Cardiac muscle cell (in vitro differentiated cells and primary cell): ENCODE measurements at regions not wholly inside any gene's neighbourhood (a gene's known extent, or its start where the extent isn't known, plus 50 kb on each side); places are given as distances from the start of the nearest gene placed in this dataset.
A peak's percentile ranks its signal among the peaks of the same experiment; 100 is the strongest.

ENCODE experiments used
- DNase-seq, 2 donors: peaks; one replicate each; pipeline versions ENCODE4 v3.0.0 to v3.0.0-alpha.2; 2010 to 2017; ENCODE audit warnings: low read depth in 1 of 2, low spot score in 1 of 2
- H3K27ac ChIP-seq: fragments of 200-600 bp; sonication (generic); 2 replicates; pipeline ENCODE4 v1.5.1; 2016
- H3K27me3 ChIP-seq: fragments of 200-600 bp; sonication (generic); 2 replicates; pipeline ENCODE4 v1.6.0; 2016; ENCODE audit warnings: control low read depth
- H3K36me3 ChIP-seq: fragments of 200-600 bp; sonication (generic); 2 replicates; pipeline ENCODE4 v1.5.1; 2016; ENCODE audit warnings: control low read depth
- H3K4me1 ChIP-seq: fragments of 200-600 bp; sonication (generic); 2 replicates; pipeline ENCODE4 v1.8.1; 2017; ENCODE audit warnings: low read depth, mild to moderate bottlenecking, mixed run types
- H3K4me3 ChIP-seq: fragments of 200-600 bp; sonication (generic); 2 replicates; pipeline ENCODE4 v1.5.1; 2016; ENCODE audit warnings: mild to moderate bottlenecking
- H3K9me3 ChIP-seq: fragments of 200-600 bp; sonication (generic); 2 replicates; pipeline ENCODE4 v1.5.1; 2017; ENCODE audit warnings: low read depth, mild to moderate bottlenecking, control low read depth
- TF ChIP-seq, protein P1 (sequence below): IDR thresholded peaks from 2 replicates; pipeline ENCODE4 v1.5.1; 2012; ENCODE audit warnings: low read depth, mild to moderate bottlenecking, low read length

DNA sequence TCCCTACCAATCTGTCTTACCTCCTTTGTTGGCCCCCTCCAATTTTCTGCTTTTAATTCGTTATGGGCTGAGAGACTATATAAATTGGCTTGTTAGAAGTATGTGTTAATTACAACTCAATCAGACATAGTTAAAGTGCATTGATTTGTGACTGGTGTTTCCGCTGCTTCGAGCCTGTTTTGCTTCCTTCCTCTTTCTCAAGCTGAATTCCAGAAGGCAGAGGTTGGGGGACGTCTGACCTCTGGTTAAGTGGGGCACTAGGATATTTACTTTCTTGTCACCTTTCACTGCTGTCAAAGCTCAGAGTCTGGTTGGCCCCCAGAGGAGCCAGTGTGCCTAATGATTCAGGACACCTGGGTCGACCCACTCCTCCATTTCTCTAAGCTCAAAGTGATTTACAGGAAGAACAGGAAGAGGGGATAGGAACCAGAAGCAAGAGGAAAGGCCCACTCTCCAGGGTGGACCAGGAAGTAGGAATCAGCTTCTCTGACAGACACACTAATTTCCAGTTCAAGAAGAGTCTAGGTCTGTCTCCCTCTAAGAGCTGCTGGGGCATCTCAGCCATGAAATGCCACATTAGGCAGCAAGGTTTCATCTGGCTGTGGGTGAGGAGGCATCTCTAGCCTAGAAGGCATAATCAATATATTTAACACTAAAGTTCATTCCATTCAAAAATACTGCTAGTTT is 397.2 kb upstream of the NPVF start:
- no peaks in the 10 kb centered on the region for H3K36me3 ChIP-seq
- DNase-seq = no peak
- no peaks in the 10 kb centered on the region for H3K9me3 ChIP-seq
- H3K27me3 ChIP-seq = no peaks in the 10 kb centered on the region
- no peak overlapping the region for H3K27ac ChIP-seq
- H3K4me3 ChIP-seq = no peak overlapping the region
- H3K4me1 ChIP-seq = no peaks in the 10 kb centered on the region
- TF ChIP-seq, protein P1, sequence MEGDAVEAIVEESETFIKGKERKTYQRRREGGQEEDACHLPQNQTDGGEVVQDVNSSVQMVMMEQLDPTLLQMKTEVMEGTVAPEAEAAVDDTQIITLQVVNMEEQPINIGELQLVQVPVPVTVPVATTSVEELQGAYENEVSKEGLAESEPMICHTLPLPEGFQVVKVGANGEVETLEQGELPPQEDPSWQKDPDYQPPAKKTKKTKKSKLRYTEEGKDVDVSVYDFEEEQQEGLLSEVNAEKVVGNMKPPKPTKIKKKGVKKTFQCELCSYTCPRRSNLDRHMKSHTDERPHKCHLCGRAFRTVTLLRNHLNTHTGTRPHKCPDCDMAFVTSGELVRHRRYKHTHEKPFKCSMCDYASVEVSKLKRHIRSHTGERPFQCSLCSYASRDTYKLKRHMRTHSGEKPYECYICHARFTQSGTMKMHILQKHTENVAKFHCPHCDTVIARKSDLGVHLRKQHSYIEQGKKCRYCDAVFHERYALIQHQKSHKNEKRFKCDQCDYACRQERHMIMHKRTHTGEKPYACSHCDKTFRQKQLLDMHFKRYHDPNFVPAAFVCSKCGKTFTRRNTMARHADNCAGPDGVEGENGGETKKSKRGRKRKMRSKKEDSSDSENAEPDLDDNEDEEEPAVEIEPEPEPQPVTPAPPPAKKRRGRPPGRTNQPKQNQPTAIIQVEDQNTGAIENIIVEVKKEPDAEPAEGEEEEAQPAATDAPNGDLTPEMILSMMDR = no peak

DNA sequence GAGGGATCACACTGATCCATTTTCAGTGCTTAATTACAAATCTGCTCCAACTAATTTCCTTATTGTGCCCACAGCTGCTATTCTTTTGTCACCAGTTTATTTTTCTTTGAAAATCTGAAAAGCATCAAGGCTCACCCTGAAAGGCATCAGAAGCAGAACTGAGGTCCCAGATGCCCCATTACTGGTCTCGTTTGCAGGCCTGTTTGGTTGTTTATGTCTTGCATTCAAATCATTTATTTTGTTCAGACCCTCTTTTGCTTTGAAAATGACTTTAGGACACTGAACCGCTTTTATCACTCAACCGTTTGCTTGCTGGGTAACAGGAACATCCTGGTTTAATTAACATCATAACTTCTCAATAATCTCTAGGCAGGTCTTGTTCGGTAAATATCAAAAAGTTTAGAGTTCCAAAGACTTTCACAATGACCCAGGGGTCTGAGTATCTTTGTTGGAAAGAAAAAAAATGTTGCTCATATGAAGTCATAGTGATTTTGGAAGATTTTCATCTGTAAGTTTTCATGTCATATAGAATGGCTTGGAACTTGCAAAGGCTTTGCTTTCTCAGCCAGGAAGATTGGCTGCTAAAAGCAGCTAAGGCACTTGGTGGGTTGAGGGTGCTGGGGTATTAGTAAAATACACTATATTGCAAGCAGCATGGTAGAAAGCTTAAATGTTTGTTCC is 398.3 kb upstream of the NPVF start:
- DNase-seq = no peak
- Histone ChIP-seq H3K4me3 (no peak overlapping the region), H3K27me3 (no peaks in the 10 kb centered on the region), H3K9me3 (no peaks in the 10 kb centered on the region), H3K36me3 (no peaks in the 10 kb centered on the region), H3K27ac (no peak overlapping the region), H3K4me1 (no peaks in the 10 kb centered on the region)
- TF ChIP-seq, protein P1 = no peak

DNA sequence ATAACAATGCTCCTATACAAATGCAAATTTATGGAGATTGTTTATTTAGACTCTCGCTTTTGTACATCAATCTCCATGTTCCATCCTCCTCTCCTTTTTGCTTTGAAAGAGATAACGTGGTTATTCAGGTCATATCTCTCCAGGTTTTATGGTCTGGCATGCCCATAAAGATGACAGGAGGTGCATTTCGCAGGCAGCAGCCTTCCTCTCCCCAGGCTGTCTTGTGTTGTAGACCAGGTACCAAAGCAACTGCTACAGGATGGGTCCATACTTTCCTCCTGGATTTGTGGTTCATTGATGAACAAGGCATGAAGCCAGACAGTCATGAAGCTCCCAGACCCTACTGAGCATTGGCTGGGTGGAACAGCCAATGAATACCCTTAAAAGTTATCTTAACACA is 400.2 kb upstream of the NPVF start:
- H3K27ac ChIP-seq = no peak overlapping the region
- no peaks in the 10 kb centered on the region for H3K36me3 ChIP-seq
- H3K27me3 ChIP-seq = no peaks in the 10 kb centered on the region
- TF ChIP-seq, protein P1 = no peak
- no peaks in the 10 kb centered on the region for H3K9me3 ChIP-seq
- no peak overlapping the region for H3K4me3 ChIP-seq
- DNase-seq = no peak
- peaks cover under 1% of the 10 kb centered on the region for H3K4me1 ChIP-seq

DNA sequence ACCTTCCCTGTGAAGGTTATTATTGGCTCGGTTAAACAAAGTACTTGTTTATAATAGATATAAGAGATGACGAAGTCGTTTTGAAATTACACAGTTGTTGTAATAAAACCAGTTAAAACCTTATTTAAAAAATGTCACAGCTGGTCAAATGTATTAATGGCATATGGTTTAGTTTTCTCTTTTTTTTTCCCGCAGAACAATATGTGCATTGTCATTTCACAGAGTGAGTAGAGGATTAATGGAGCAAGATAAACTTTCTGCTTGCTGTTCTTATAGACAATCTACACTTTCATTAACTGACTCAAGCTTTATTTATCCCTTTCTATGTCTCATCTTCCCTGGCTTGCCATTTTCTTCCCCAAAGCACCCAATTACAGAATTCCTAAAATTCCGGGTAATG is 404.3 kb upstream of the NPVF start:
- H3K9me3 ChIP-seq = no peaks in the 10 kb centered on the region
- H3K4me1 ChIP-seq = peaks cover 15% of the 10 kb centered on the region
- peak in 1 of 2 donors; percentile 5 for DNase-seq
- no peak overlapping the region for H3K27ac ChIP-seq
- H3K36me3 ChIP-seq = no peaks in the 10 kb centered on the region
- H3K4me3 ChIP-seq = no peak overlapping the region
- TF ChIP-seq, protein P1 = no peak
- no peaks in the 10 kb centered on the region for H3K27me3 ChIP-seq

DNA sequence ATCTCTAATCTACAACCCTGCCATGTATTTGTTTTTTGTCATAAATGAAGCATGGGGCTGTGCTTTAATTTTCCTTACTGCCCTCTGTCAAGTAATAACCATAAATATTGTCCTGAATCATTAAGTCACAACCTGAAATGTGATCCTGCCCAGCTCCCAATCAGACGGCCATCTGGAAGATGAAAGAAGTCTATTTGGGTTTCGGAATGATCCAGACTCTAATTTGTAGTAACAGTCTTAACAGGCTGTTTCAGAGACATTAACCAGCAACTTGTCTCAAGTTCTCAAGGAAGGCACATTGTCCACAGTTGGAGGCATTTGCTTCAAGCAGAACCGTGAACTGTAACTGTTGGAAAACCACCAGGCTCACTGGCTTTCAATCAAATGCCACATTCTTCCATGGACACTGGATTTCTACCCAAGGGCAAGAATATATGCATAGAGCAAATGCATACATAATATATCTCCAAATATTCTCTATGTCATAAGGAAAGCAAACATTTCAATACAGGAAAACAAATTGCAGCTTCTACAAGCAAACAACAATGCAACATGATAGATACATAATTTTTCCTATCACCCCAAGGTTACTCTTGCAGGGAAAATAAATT is 405.2 kb upstream of the NPVF start:
- Histone ChIP-seq H3K9me3 (no peaks in the 10 kb centered on the region), H3K27ac (no peak overlapping the region), H3K4me1 (peaks cover 15% of the 10 kb centered on the region), H3K27me3 (no peaks in the 10 kb centered on the region), H3K36me3 (no peaks in the 10 kb centered on the region), H3K4me3 (no peak overlapping the region)
- no peak for DNase-seq
- TF ChIP-seq, protein P1 = no peak
